Activated naive CD4-positive, alpha-beta T cell treated with anti-CD3 and anti-CD28 coated beads, Interleukin-2, amount 50 U/mL, for 72 hours (primary cell): ENCODE measurements at regions not wholly inside any gene's neighbourhood (a gene's known extent, or its start where the extent isn't known, plus 50 kb on each side); places are given as distances from the start of the nearest gene placed in this dataset.
"Not testable (repeated sequence)": the region's sequence is repeated elsewhere in the genome, so short reads cannot be mapped to it uniquely, and the experiment has no call there.

Experiments
- ATAC-seq, 2 donors: fragments of 150-1000 bp; cut with Tn5 transposase; 2 replicates each; pipeline ENCODE4 v1.10.0; 2021; ENCODE audit warnings: mild to moderate bottlenecking in 2 of 2, moderate library complexity in 2 of 2
- DNase-seq, 2 donors: peaks; one replicate each; pipeline ENCODE4 v3.0.0; 2021 to 2022; ENCODE audit warnings: low spot score in 2 of 2
- H3K27ac Mint-ChIP-seq, 2 donors: one replicate each; pipeline ENCODE4 v1.8.0; 2022; ENCODE audit warnings: mild to moderate bottlenecking in 2 of 2, mixed read lengths in 2 of 2
- H3K36me3 Mint-ChIP-seq, 2 donors: one replicate each; pipeline ENCODE4 v1.8.0; 2022; ENCODE audit warnings: mixed read lengths in 2 of 2
- H3K9me3 Mint-ChIP-seq, 2 donors: one replicate each; pipeline ENCODE4 v1.8.0; 2022; ENCODE audit warnings: mixed read lengths in 2 of 2

GRCh38 chr18:70390371-70391090 lies 101.7 kb downstream of the SOCS6 start:
- ATAC-seq (no peak), DNase-seq (no peak)
- H3K9me3 Mint-ChIP-seq: no peaks in the 10 kb centered on the region
- H3K27ac Mint-ChIP-seq: no peak overlapping the region
- H3K36me3 Mint-ChIP-seq: no peaks in the 10 kb centered on the region

GRCh38 chr18:70389036-70389435 lies 100.2 kb downstream of the SOCS6 start:
- not testable (repeated sequence) for H3K27ac Mint-ChIP-seq, H3K9me3 Mint-ChIP-seq, H3K36me3 Mint-ChIP-seq, DNase-seq, ATAC-seq

- H3K27ac Mint-ChIP-seq: no peak overlapping the region
- DNase-seq (no peak), ATAC-seq (no peak)
- H3K9me3 Mint-ChIP-seq: no peaks in the 10 kb centered on the region
- no peaks in the 10 kb centered on the region for H3K36me3 Mint-ChIP-seq
Measured at GRCh38 chr18:70387027-70387426, 98.2 kb downstream of the SOCS6 start.

GRCh38 chr18:70386582-70386981 lies 97.7 kb downstream of the SOCS6 start:
- no peak overlapping the region for H3K27ac Mint-ChIP-seq
- no peak for DNase-seq
- ATAC-seq: no peak
- no peaks in the 10 kb centered on the region for H3K36me3 Mint-ChIP-seq
- H3K9me3 Mint-ChIP-seq: no peaks in the 10 kb centered on the region

GRCh38 chr18:70385474-70385873 lies 96.6 kb downstream of the SOCS6 start:
- no peak for ATAC-seq
- no peak overlapping the region for H3K27ac Mint-ChIP-seq
- H3K9me3 Mint-ChIP-seq: no peaks in the 10 kb centered on the region
- no peaks in the 10 kb centered on the region for H3K36me3 Mint-ChIP-seq
- DNase-seq: no peak

GRCh38 chr18:70384181-70384790 lies 95.4 kb downstream of the SOCS6 start:
- peak in 1 of 2 donors; percentile 66 for ATAC-seq
- no peak for DNase-seq
- Mint-ChIP-seq H3K27ac (no peak overlapping the region), H3K36me3 (no peaks in the 10 kb centered on the region), H3K9me3 (no peaks in the 10 kb centered on the region)

- DNase-seq (no peak), ATAC-seq (no peak)
- Mint-ChIP-seq H3K27ac (no peak overlapping the region), H3K9me3 (no peaks in the 10 kb centered on the region), H3K36me3 (no peaks in the 10 kb centered on the region)
Measured at GRCh38 chr18:70382992-70383717, 94.3 kb downstream of the SOCS6 start.

GRCh38 chr18:70382017-70382416 lies 93.2 kb downstream of the SOCS6 start:
- DNase-seq: no peak
- no peak for ATAC-seq

GRCh38 chr18:70380915-70381896 lies 92.4 kb downstream of the SOCS6 start:
- H3K9me3 Mint-ChIP-seq: peaks cover 0 to 2% of the 10 kb centered on the region in 2 donors
- peak in 1 of 2 donors; percentile 65 for ATAC-seq
- no peaks in the 10 kb centered on the region for H3K36me3 Mint-ChIP-seq
- no peak for DNase-seq
- H3K27ac Mint-ChIP-seq: no peak overlapping the region

More at GRCh38 chr18:70382017-70382416, 93.2 kb downstream of the SOCS6 start:
- no peaks in the 10 kb centered on the region for H3K36me3 Mint-ChIP-seq
- H3K27ac Mint-ChIP-seq: no peak overlapping the region
- H3K9me3 Mint-ChIP-seq: no peaks in the 10 kb centered on the region
